ENCODE measurements at regions not wholly inside any gene's neighbourhood (a gene's known extent, or its start where the extent isn't known, plus 50 kb on each side); places are given as distances from the start of the nearest gene placed in this dataset.

DNA sequence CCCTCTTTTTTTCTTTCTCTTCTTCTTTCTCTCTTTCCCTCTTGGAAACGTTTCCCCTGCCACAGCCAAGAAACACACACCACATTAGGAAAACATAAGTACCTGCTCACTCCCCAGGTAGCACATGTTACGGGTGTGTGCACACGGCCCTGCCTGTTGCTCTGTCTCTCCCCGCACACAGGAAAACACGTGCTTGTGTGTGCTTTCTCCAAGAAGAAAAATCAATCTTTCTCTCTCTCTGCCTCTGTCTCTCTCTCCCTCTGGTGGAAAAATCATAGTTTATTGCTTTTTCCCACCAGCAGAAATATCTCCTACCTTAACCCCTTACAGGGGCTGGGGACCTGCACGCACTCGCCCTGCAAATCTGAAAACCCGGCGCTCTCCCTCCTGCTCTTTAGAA, 102.3 kb downstream of the EDN3 start:
- DNase-seq = peak in 1 of 10 donors; percentile 16
- intact Hi-C loops (cut with DNase I) = loop anchor here (1.0 to 5.0 kb wide), 3 partner anchors 180 to 534 kb away; no protein-coding TSS in a partner anchor

DNA sequence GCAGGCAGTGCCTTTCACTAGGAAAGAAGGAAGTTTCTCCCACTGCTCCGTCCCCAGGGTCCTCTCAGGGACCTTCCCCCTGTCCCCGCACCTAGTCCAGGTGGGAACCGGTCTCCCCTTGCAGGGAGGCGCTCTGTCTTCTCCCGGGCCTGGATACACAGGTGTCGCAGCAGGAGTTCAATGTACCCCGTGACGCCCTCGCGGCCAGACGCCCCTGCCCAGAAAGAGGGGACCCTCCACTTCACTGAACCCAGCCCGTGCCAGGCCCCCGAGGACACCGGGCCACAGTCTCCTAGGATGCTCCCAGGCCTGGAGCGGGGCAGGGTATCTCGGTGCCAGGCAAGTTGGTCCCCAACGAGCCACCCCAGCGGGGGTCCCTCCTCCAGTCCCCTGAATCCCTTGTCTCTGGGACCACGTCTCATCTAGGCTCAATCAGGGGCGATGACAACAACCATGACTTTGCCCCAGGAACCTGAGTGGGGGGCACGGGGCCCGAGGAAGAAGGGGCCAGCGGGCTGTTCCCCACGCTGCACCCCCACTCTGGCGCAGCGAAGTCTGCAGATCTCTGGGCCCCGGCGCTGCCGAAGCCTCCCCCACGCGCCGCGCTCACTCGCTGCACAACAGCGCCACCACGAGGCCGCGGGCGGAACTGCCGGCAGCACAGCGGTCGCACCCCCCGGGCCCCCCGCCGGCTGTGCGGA, 103.0 kb downstream of the EDN3 start:
- intact Hi-C loops (cut with DNase I) = loop anchor here (1.0 to 5.0 kb wide), 3 partner anchors 181 to 535 kb away; no protein-coding TSS in a partner anchor
- peak; percentile 51 to 96 (median 74) for DNase-seq

DNA sequence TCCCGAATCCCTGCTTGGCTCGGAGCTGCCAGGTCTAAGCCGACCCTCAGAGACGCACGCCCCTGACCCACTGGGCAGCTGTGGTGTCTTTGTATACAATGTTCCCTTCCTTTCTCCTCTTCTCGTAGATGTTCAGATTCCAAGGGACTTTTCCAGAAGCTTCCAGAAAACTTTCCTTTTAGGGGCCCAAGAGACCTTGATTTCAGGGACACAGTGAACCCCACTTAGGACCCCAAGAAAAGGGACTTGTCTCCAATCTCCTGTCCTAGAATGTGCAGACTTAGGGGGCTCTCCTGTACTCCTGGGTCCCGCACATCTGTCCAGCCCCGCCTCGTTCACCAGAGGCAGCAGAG, 103.5 kb downstream of the EDN3 start:
- DNase-seq = no peak
- intact Hi-C loops (cut with DNase I) = loop anchor here (1.0 to 5.0 kb wide), 3 partner anchors 182 to 536 kb away; no protein-coding TSS in a partner anchor

DNA sequence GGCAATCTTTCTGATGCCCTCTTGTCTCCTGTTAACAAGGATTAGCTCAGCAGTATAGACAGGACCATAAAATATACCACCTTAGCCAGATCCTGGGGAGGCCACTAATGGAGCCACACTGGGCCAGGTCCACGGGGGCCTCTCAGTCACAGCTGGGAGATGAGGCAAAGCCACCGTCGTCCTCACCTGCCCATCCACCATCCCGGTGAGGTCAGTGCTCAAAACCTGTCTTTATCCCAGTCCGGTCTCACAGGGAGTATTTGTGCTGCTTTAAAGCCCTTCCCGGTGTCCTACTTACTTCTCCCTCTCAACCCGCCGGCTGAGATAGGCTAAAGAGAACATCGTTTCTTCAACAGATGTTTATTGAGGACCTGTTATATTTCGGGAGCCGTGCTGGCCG, 104.3 kb downstream of the EDN3 start:
- no peak for DNase-seq
- intact Hi-C loops (cut with DNase I) = loop anchor here (5.0 kb wide), 1 partner anchor 182 kb away; no protein-coding TSS in a partner anchor

DNA sequence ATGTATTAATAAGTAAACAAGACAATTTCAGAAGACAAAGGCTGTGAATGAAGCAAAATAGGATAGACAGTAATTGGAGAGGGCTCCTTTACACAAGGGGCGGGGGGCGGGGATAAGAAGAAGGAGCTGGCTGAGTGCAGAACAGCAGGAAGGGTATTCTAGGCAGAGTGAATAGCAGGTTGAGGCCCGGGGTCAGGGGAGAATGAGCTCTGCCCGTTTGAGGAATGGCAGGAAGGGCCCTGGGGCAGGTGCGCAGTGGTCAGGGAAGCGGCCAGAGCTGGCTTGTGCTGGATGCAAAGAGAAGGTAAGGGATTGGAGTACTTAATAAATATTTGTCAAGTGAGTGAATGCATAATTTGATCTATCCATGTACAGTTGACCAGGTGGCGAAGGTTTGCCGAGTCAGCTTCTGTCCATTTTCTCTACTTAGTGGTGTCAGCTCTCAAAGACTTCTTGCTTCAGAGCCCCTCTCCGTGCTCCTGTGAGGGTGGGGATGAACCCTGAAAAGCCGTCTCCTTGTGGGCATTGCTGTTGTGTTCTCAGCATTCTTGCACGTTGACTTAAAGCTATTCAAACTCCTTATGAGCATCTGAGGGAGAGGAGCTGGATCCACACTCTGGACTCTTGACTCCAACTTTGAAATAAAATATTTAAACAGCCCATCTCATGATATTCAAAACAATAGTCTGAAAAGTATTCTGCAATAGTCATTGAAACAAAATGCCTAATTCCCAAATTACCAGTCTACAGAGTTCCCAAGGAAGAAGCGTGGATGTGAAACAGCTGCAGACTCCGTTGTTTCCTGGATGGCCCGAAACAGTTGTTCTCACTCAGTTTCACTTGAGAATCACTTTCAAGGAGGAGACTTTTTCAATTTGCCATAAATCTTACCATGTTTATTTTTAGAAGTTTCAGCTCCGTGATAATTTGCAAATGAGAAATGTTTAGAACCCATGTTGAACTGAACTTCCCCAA, 105.1 kb downstream of the EDN3 start:
- intact Hi-C loops (cut with DNase I) = no loop called here

DNA sequence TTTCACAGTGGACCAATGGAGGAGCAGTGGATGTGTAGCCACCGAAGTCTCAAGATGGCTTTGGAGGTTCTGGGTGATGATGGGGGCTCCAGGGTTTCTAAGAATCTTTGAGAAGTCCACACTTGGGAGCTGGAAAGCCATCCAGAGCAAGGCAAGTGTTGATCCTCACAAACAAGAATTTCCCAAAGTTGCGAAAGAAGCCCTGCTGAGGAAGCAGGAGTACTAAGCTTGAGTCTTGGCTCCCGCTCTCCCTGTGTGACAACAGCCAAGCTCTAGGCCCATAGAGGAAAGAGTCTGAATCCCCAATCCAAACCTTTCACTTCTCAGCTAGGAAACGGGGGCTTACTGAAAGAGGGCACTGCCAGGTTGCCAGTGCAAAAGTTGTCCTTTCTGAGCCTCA, 106.0 kb downstream of the EDN3 start:
- no peak for DNase-seq
- intact Hi-C loops (cut with DNase I) = no loop called here

More for the DNA sequence above, 105.1 kb downstream of the EDN3 start:
- no peak for DNase-seq

DNA sequence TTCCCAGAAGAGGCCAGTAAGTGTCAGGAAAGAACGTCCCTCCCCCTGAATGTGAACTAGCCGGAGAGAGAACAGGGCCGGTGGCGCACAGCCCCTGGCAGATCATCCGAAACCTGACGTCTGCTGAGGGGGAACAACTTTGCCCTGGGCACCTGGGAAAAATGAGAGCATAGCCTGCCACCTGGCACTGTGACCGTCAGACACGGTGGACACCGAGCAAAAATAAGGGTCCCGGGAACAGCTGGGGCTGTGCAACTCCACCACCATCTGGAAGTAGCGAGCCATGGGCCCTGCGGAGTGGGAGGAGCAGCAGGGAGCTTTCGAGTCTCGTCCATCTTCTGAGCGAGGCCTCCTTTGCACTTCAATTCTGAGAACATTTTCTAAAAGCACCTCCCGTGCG, 110.8 kb downstream of the EDN3 start:
- intact Hi-C loops (cut with DNase I) = no loop called here
- DNase-seq = peak in 1 of 10 donors; percentile 64

DNA sequence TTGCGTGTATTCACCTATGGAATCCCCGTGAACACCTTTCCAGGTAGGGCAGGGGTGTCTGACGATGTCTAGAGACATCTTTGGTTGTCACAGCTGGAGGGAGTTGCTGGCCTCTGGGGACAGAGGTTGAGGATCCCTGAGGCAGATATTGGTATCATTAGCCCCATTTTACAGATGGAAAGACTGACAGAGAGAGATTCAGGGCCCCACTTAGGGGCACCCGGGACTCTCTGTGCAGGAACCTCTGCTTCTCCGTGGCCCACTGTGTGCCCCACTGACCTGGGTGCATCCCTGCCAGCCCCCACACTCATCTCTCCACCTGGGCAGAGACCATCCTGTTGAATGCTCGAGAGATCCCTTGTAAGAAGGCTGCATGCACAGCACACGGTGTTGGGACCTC, 111.2 kb downstream of the EDN3 start:
- DNase-seq = peak in 1 of 10 donors; percentile 52
- intact Hi-C loops (cut with DNase I) = no loop called here

DNA sequence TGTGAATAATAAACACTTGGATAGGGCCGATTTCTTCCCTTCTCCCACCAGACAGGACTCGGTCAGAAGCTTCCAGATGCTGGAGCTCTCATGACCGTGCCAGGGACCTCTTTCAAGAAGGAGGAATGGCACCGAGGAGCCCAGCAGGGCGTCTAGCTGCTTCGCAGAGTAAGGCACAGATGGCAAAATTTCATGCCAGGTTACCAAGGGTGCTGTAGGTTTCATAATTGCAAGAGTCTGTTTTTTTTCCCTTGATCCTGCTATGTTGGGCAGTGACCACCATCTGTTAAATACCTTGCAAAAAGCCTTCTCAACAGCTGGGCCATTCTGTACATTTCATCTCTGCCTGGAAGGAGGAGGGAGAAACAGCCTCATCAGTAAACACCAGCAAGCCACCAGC, 111.8 kb downstream of the EDN3 start:
- no peak for DNase-seq
- intact Hi-C loops (cut with DNase I) = no loop called here

DNA sequence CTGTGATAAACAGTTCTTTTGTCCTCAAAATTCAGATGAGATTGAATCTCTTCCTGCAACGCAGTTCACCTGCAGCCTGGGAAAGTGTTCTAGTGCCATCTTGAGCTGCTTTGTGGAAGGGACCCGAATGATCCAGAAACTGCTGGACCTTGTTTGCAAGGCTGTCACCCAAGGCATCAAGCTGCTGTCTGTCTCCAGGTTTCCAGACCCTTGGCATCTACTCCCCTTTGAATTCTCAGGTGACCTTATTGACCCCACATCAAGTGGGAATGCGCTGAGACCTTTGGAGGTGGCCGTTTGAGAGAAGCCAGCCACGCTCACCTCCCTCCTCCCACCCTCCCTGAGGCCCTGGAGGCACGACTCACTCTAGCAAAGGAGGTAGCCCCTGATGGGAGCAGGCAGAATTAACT, 112.5 kb downstream of the EDN3 start:
- peak in 2 of 10 donors; percentile 18 to 57 for DNase-seq

DNA sequence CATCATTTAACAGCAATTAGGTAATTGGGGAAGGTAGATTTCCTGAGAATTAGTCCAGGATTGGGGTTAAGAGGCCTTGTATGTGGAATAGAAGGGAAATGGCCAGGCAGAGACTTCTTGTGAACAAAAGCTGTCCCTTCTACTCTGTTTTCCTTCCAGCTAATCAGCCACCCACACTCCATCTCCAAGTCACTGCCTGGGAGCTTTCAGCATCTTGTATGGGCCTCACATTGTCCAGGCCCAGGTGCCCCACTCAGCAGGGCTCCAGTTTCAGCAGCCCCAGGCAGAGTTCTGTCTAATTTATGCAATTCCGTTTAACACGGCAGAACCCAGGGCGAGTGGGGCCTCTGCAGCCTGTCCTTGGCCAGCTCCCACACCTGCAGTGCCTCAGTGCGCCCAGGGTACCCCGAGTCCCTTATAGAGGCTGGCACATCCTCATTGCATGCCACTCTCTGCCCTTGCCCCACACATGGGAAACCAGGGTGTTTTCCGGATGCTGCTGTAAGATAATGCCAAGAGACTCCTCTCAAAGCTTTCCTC, 113.0 kb downstream of the EDN3 start:
- peak in 1 of 10 donors; percentile 54 for DNase-seq
- intact Hi-C loops (cut with DNase I) = no loop called here

More for the DNA sequence above, 112.5 kb downstream of the EDN3 start:
- intact Hi-C loops (cut with DNase I) = no loop called here

DNA sequence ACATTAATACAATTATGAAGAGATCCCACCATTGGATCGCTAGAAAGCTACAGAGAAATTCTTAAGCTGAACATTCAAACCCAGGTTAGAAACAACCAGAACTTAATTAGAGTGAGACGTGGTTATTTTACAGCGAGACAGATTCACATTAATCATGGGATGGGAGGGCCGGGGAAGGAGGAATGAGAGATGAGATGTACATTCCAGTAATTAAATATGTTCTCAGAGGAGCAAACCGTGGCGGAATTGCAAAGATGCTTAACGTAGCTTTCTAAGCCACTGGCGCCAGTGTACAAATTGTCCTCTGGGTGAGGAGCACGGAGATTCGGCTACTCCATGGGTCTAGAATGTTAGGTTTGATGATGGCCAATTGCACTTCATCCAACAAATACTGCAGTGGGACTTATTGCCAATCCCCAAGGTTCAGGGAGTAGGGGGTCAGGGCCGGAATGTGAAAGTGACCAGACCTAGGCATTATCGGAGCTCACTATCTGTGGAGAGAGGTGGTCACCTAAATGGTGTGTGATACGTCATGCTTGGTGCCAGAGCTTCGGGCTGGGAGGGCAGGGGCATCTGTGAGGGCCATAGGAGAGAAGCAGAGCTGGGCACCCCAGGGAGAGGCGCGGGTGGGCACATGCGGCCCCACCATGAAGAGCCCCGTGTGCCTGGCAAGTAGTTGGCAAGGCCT, 114.7 kb downstream of the EDN3 start:
- intact Hi-C loops (cut with DNase I) = no loop called here
- no peak for DNase-seq

DNA sequence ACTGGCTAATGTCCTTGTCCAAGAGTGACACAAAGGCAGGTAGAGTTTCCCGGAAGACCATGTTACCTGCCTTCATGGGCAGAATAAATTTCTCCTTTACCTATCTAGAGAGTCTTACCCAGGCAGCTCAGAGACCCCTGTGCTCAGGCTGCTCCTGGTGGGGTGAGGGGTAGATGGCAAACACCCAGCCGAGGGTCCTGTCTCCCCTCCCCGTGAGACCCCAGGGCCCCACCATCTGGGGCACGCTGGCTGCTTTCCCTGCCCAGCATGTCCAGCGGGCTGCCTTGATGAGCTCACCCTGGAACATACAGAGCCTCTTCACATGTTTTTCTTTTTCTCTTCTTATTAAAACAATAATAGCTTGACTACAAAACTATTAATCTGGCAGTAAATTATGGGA, 116.5 kb downstream of the EDN3 start:
- intact Hi-C loops (cut with DNase I) = no loop called here
- DNase-seq = no peak

DNA sequence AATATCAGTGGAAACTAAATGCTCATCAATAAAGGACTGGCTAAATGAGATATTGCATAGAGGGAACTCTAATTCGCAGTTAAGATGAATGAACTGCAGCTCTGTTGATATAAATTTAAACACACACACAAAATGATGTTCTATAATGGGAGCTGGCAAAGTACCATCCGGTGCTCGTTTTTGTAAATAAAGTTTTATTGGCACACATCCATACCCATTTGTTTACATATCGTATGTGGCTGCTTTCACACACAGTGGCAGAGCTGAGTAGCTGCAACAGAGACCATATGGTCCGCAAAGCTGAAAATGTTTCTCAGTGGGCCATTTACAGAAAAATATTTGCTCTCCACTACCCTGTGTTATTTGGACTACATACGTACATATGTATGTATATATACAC, 120.7 kb downstream of the EDN3 start:
- no peak for DNase-seq
- intact Hi-C loops (cut with DNase I) = no loop called here

DNA sequence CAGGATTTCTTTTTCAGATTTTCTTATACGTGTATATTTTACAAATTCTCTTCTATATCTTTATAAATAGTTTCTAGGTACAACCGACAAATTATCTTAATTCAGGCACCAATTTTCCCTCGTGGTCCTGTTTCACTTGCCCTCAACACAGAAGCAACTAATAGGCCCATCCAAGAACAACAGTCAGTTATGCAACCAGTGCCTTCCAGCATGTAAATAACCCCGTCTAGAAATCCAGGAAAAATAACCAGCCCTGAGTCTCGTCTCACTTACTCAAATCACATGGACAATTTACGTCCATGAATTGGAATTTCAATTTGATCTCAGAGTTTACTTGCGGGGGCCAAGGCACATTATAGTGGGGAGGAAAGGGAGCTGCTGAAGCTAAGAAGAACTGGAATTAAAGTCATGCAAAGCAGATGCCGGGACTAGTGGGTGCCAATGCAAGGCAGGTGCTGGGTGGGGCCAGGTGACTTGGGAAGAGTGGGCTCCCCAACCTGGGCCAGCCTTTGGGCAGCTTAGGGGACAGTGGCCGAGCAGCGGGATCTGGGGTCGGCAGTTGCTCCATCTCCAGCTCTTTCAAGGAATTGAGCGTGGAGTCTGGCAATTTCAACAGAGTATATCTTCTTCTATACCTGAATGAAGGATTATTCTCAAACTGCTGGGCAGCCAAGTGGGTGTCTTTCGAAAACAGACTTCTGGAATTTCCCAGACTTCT, 121.7 kb downstream of the EDN3 start:
- intact Hi-C loops (cut with DNase I) = no loop called here
- DNase-seq = no peak

DNA sequence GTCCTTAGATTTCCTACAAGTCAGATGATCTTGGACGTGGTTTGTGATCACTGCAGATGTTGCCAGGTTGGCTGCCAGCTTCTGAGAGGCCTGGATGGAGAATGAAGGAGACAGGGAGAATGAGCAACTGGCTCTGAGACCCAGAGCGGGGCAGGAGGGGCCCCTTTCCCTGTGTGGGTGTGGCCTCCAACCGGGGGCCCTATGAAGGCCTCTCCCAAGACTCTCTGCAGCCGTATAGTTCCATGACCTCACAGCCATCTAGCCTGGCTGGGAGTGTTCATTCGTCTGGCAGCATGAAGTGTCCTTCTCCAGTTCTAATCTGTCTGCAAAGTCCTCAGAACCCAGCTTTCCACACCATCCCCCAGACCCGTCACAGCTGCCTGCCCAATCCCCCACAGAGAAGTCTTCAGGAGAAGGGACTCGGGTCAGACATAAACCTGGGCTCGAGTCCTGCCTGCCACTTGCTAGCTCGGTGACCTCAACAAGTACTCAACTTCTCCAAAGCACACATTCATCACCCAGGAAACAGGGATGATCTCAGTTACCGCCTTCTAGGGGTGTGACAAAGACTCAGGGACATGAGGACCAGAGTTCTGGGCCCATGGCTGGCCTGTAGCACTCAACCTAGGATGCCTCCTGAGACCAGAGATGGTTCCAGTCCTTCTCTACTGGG, 122.6 kb downstream of the EDN3 start:
- DNase-seq = no peak
- intact Hi-C loops (cut with DNase I) = no loop called here

DNA sequence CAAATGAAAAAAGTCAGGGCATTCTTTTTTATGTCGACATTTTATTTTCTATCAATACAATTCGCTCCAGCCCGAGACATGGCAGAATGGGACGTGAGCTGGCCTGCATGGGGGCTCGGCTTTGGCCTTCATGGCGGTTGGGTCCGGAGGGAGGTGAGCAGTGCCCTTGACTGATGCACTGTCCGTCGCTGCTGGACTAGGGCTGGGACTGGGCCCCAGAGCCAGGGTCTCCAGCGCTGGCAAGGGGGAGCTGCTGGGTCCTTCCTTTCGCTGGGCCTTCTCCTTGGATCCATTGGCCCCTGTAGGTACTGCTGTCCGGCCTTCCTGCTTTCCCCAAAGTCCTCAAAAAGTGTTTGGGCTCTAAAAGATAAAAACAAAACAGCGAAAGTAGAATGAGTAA, 124.6 kb downstream of the EDN3 start:
- intact Hi-C loops (cut with DNase I) = no loop called here

DNA sequence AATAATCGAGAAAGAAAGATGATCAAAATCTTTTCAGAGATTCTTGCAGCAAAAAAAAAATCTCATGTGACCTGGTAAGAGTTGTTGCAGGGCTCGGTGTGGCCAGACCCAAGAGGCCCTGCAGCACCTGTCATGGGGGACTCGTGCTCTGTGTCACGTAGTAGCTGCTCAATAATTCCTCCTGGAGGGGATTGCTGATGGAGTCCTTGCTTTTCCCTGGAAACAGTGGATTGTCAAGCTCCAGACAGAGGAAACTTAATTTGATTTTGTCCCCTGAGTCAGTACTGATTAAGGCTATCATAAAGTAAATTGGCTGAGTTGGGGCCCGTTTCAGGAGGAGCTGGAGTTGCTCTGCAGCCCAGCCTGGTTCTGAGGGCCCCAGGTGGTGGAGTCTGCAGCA, 125.2 kb downstream of the EDN3 start:
- intact Hi-C loops (cut with DNase I) = no loop called here
- no peak for DNase-seq

More for the DNA sequence above, 124.6 kb downstream of the EDN3 start:
- no peak for DNase-seq

DNA sequence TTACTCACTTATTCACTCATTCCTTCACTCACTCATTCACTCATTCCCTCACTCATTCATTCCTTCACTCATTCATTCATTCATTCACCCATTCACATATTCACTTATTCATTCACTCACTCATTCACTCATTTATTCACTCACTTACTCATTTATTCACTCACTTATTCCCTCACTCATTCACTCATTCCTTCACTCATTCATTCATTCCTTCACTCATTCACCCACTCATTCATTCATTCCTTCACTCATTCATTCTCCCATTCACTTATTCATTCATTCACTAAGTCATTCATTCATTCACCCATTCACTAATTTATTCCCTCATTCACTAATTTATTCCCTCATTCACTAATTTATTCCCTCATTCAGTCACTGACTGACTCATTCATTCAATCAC, 127.6 kb downstream of the EDN3 start:
- DNase-seq = no peak
- intact Hi-C loops (cut with DNase I) = no loop called here

Measured in posterior cingulate gyrus (tissue), 11 donors.